K562 (cell line): ENCODE measurements at regions not wholly inside any gene's neighbourhood (a gene's known extent, or its start where the extent isn't known, plus 50 kb on each side); places are given as distances from the start of the nearest gene placed in this dataset.
"Not testable (repeated sequence)": the region's sequence is repeated elsewhere in the genome, so short reads cannot be mapped to it uniquely, and the experiment has no call there.

Experiments used
- CTCF ChIP-seq, 3 experiments: IDR thresholded peaks in 2 of 3; conservative IDR thresholded peaks in 1 of 3; 2 replicates each; pipeline ENCODE4 v1.5.1; 2011 to 2012; ENCODE audit warnings: low read length in 3 of 3, mild to moderate bottlenecking in 3 of 3, control low read depth in 2 of 3, improper control_type of control experiment in 1 of 3, inconsistent platforms in 1 of 3, low read depth in 1 of 3, mixed read lengths in 1 of 3, moderate library complexity in 1 of 3; ENCODE audit not compliant: insufficient read depth in 2 of 3
- MAX ChIP-seq: sonication (generic); formaldehyde crosslinking; IDR thresholded peaks from 2 replicates; pipeline ENCODE4 v1.9.0; 2022; ENCODE audit warnings: mild to moderate bottlenecking, missing genetic modification reagents
- NFRKB ChIP-seq: fragments of 450-650 bp; IDR thresholded peaks from 2 replicates; pipeline ENCODE4 v1.6.1; 2016; ENCODE audit warnings: low read depth
- NR2F6 ChIP-seq: fragments of 450-650 bp; formaldehyde crosslinking; IDR thresholded peaks from 2 replicates; pipeline ENCODE4 v1.4.0; 2020; ENCODE audit warnings: mild to moderate bottlenecking
- OTX1 ChIP-seq: fragments of 450-650 bp; formaldehyde crosslinking; IDR thresholded peaks from 2 replicates; pipeline ENCODE4 v1.4.0; 2022; ENCODE audit warnings: mild to moderate bottlenecking
- PKNOX1 ChIP-seq: fragments of 450-650 bp; IDR thresholded peaks from 2 replicates; pipeline ENCODE4 v1.6.1; 2016
- RBM22 ChIP-seq: fragments of 200-400 bp; formaldehyde crosslinking; IDR thresholded peaks from 2 replicates; pipeline ENCODE4 v1.6.1; 2018; ENCODE audit warnings: low read length, low read depth; ENCODE audit not compliant: poor library complexity, severe bottlenecking
- REST ChIP-seq, 2 experiments: fragments of 450-650 bp; formaldehyde crosslinking in 1 of 2; IDR thresholded peaks; 2 replicates each; pipeline versions ENCODE4 v1.4.0 to v1.6.1; 2014 to 2020; ENCODE audit warnings: mild to moderate bottlenecking in 2 of 2, borderline replicate concordance in 1 of 2, low read depth in 1 of 2
- TSHZ1 ChIP-seq: fragments of 250-450 bp; sonication (Bioruptor Pico); IDR thresholded peaks from 2 replicates; pipeline ENCODE4 v1.4.0; 2020; ENCODE audit warnings: mild to moderate bottlenecking, moderate library complexity
- YY1 ChIP-seq, 3 experiments: IDR thresholded peaks; 2 replicates each; pipeline ENCODE4 v1.6.1; 2011; ENCODE audit warnings: low read length in 2 of 3, mild to moderate bottlenecking in 2 of 3, moderate library complexity in 2 of 3, borderline replicate concordance in 1 of 3, control low read depth in 1 of 3, low read depth in 1 of 3; ENCODE audit not compliant: insufficient read depth in 3 of 3, insufficient replicate concordance in 2 of 3, control insufficient read depth in 1 of 3, insufficient read length in 1 of 3; ENCODE audit errors: extremely low read depth in 1 of 3
- ZNF274 ChIP-seq: IDR thresholded peaks from 2 replicates; pipeline ENCODE4 v1.6.1; 2011; ENCODE audit warnings: low read depth, mild to moderate bottlenecking, low read length, moderate library complexity, borderline replicate concordance

- TF ChIP-seq YY1 (IDR thresholded peaks at IDR 0.05; ENCODE audit: borderline replicate concordance in 1 of 3, control insufficient read depth in 1 of 3, extremely low read depth in 1 of 3, insufficient read depth in 3 of 3, insufficient read length in 1 of 3, insufficient replicate concordance in 2 of 3, low read depth in 1 of 3, low read length in 2 of 3); NFRKB; OTX1 (CRISPR knock-in tag); CTCF (IDR thresholded peaks at IDR 0.05 in 2 of 3, conservative IDR thresholded peaks at IDR 0.05 in 1 of 3; ENCODE audit: insufficient read depth in 2 of 3, low read depth in 1 of 3, low read length in 3 of 3); NR2F6 (CRISPR knock-in tag); REST (IDR thresholded peaks at IDR 0.05; ENCODE audit: borderline replicate concordance); REST (CRISPR knock-in tag; IDR thresholded peaks at IDR 0.05; ENCODE audit: low read depth); PKNOX1; ZNF274; RBM22; TSHZ1; MAX (CRISPR knock-in tag): not testable (repeated sequence)
These were observed 285.3 kb upstream of the POTEB2 start for GRCh38 chr15:21151203-21151966.
